GM18867 (cell line): ENCODE measurements at regions not wholly inside any gene's neighbourhood (a gene's known extent, or its start where the extent isn't known, plus 50 kb on each side); places are given as distances from the start of the nearest gene placed in this dataset.
"Not testable (repeated sequence)": the region's sequence is repeated elsewhere in the genome, so short reads cannot be mapped to it uniquely, and the experiment has no call there.

ENCODE experiments used
- ATAC-seq: cut with Tn5 transposase; IDR thresholded peaks from one replicate; pipeline ENCODE4 v1.9.1; 2021; ENCODE audit warnings: mild to moderate bottlenecking, moderate library complexity; ENCODE audit not compliant: unreplicated experiment

DNA sequence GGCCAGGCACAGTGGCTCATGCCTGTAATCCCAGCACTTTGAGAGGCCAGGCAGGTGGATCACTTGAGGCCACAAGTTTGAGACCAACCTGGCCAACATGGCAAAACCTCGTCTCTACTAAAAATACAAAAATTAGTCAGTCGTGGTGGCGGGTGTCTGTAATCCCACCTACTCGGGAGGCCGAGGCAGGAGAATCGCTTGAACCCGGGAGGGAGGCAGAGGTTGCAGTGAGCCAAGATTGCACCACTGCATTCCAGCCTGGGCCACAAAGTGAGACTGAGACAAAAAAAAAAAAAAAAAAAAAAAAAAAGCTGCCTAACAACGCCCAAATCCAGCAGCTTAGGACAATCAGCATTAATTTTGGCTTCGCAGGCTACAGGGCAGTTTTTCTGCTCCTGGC lies 167.1 kb downstream of the GOSR1 start:
- ATAC-seq: not testable (repeated sequence)

DNA sequence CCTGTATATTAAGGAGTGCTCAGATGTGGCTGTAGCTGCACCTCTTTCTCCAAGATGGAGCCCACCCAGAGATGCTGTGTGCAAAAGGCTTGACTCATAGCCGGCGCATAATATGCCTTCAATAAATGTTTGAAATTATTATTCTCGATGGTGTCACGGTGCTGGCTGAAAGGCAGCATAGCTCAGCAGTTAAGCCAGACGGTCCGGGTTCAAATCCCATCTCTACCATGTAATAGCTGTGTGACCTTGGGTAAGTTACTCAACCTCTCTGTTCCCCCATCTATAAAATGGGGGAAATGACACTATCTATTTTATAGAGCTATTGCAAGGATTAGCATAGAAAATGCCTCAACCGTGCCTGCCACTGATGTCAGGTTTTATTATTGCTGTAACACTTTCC lies 164.2 kb downstream of the GOSR1 start:
- ATAC-seq: not testable (repeated sequence)

DNA sequence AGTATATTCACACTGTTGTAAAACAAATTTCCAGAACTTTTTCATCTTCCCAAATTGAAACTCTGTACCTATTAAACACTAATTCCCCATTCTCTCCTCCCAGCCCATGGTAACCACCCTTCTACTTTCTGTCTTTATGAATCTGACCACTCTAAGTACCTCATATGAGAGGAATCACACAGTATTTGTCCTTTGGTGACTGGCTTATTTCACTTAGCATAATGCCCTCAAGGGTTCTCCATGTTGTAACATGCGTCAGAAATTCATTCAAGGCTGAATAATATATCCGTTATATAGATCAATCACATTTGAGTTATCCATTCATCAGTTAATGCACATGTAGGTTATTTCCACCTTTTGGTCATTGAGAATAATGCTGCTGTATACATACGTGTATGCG lies 162.2 kb downstream of the GOSR1 start:
- not testable (repeated sequence) for ATAC-seq

DNA sequence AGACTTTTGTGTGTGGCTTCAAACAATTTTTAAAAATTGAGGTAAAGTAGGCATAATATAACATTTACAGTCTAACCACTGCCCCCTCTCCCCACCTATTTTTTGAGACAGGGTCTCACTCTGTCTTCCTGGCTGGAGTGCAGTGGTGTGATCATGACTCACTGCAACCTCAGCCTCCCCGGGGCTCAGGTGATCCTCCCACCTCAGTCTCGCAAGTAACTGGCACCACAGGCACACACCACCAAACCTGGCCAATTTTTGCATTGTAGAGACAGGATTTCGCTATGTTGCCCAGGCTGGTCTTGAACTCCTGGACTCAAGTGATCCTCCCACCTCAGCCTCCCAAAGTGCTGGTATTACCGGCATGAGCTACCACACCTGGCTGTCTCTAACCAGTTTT lies 161.8 kb downstream of the GOSR1 start:
- ATAC-seq: not testable (repeated sequence)

DNA sequence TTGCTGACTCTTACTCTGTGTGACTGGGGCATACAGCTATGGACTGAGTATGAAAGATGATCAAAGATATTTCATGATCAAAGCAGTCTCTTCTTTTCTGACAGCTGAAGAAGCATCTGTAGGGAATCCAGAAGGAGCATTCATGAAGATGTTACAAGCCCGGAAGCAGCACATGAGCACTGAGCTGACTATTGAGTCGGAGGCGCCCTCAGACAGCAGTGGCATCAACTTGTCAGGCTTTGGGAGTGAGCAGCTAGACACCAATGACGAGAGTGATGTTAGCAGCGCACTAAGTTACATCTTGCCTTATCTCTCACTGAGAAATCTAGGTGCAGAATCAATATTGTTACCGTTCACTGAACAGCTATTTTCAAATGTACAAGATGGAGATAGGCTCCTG lies 154.4 kb downstream of the GOSR1 start:
- not testable (repeated sequence) for ATAC-seq

DNA sequence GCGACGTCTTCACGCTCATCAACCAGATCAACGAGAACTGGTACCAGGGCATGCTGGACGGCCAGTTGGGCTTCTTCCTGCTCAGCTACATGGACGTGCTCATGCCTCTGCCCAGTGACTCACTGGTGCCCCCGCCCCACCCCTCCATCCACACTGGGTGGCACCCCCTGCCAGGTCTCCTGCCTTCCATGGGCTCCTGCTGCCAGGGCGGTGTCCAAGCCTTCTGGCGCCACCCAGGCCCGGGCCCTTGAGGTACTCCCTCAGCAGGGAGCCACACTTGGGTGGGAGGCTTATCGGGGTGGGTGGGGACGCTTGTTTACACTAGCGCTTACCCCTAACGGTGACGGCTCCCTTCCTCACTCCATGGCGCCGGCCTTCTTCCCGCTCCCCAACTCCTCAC lies 148.2 kb downstream of the GOSR1 start:
- not testable (repeated sequence) for ATAC-seq

DNA sequence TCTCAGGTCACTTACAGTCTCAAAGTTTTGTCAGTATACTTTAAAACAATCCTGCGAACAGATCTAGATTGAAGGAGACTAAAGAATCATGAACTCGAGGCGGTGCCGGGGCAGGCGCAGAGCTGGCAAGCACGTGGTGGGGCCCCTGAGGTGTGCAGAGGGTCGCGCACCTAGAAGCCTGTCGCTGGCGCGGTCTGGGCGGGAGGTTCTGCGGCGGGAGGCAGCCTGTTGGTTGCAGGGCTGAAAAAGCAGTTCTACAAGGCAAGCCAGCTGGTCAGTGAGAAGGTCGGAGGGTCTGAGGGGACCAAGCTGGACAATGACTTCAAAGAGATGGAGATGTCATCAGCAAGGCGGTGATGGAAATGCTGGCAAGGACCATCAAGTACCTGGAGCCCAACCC lies 147.0 kb downstream of the GOSR1 start:
- ATAC-seq: not testable (repeated sequence)

DNA sequence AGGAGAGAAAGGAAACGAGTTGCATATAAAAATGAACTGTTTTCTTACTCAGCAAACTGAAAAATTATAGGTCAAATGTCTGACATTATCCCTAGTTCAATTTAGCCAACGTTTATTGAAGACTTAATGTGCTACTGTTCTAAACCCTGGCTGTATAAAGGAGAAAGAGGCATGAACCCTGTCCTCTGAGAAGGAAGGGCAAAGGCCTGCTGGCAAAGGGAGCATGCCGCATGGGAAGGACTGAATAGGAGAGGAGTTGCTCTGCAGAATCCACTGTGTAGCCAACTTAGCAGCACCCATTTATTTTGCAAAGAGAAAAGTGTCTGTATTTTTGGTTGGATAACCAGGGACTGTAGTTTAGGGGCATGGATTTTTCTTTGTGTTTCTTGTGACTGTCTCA lies 132.5 kb downstream of the GOSR1 start:
- not testable (repeated sequence) for ATAC-seq

DNA sequence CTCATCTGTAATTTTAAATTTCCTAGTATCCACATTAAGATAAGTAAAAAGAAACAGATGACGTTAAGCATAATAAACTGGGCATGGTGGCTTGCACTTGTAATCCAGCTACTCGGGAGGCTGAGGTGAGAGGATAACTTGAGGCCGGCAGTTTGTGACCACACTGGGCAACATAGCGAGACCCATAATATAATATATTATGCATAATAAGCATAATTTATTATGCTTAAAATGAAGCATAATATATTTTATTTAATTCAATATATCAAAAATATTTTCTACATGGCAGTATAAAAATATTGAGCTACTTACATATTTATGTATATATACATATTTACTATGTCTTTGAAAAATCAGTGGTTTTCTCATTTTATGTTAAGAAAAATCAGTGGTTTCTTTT lies 128.3 kb downstream of the GOSR1 start:
- no peak for ATAC-seq

DNA sequence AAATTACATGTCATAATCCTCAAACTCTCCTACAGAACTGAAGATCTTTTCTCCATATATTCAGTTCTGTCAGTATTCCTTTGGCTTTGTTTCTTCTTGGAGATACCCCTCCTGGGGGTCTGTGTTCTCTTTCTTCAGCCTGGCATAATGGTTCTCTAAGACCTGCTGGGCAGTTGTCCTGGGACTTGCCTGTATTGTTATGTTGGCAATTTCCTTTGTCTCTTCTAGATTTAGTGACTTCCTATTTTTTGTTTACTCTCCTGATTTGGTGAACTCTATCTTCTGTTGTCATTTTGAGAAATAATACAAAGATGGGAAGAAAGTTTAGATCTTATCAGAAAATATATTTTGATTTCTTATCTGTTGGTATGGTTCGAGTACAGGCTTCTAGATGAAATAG lies 127.8 kb downstream of the GOSR1 start:
- no peak for ATAC-seq

DNA sequence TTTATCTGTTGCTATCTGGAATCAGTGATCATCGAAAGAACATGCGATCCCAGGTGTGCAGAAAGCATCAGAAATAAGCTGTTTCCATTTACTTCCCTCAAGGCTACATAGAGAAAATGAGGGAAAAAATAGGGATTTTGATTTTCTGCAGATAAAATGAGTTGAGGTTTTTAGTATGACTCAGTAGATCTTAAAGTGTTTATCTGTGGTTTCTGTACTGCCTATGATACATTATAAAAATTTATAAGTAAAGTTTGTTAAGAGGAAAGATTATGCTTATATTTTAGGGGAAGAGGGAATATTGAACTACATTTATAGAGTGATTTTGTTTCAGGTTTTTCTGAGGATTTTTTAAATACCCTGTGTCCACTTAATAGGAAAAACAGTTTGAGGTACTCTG lies 125.2 kb downstream of the GOSR1 start:
- ATAC-seq: not testable (repeated sequence)

DNA sequence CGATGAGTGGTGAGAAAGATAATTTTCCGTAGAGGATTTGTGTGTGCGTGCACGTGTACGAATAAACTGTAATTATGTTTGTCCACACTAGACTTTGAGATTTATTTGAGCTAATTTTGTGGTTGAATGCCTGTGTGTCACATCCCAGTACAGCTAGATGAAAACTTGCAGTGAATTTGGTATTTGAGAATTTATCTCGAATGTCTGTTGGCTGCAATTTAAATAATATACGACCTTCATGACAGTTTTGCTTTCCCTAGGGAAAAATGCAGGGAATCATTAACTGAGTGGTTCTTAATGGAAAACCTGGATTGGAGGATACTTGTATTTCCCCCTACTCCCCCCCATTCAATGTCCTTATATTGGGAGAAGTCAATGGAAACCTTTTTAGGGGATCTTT lies 124.8 kb downstream of the GOSR1 start:
- ATAC-seq: not testable (repeated sequence)

DNA sequence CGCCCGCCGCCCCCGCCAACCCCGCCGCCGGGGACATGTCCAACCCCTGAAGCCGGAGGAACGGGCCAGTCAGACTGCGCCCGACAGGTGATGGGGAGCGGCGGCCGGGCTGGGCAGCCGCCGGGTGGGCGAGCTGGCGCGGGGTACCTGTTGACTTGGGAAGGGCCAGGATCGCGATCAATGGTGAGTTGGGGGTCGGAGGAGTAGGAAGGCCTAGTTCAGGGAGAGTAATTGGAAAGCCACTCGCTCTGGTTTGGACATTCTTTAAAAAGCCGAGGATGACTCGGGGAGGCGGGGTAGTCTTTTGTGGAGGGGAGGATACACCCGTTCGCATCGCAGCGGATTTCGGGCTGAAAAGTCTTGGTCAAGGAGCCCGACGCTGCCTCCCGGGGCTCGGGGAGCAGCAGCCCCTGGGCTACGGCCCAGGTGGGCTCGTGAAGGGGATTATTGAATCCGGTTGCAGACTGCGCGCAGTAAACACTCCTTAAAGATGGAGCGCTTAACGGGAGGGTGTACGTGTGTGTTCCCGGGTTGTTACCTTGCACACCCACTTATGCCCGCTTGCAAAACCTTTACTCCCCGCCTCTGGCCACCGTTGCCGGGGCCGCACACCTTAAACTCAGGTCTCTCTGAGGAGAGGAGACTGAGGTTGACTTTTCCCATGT lies 123.8 kb downstream of the GOSR1 start:
- peak; percentile 16 for ATAC-seq

DNA sequence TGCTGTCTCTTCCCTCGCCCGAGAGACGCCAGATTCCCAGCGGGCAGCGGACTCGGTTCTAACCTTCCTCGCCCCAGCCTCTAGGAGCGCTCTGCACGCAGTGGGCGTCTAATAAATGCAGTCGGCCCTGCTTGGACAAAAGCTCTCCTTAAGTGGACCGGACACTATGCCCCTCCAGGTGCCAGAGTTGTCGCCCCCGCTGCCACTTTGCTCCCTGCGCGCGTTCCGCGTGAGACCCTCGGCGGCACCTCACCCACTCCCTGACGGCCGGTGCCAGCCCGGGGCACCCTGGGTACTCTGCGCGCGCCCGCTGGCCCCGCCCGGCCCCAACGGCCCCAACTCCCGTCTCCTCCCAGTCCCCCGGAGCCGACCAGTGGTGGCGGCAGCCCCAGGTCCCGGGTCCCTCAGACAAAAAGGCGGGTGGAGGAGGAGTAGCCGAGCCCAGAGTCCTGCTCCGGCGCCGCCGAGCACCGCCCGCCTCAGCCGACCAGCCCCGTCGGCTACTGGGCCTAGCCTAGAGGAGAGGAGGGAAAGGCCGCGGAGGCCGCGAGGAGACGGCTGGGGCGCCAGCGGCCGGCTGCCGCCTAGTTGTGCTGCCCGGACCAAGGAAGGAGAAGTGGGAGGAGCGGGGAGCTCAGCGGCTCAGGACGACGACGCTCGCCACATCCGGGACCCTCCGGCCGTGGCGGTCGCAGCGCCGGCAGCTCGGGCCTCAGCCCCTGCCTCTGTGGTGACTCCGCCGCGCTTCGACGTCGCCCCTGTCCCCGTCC lies 123.0 kb downstream of the GOSR1 start:
- ATAC-seq: peak; percentile 87

DNA sequence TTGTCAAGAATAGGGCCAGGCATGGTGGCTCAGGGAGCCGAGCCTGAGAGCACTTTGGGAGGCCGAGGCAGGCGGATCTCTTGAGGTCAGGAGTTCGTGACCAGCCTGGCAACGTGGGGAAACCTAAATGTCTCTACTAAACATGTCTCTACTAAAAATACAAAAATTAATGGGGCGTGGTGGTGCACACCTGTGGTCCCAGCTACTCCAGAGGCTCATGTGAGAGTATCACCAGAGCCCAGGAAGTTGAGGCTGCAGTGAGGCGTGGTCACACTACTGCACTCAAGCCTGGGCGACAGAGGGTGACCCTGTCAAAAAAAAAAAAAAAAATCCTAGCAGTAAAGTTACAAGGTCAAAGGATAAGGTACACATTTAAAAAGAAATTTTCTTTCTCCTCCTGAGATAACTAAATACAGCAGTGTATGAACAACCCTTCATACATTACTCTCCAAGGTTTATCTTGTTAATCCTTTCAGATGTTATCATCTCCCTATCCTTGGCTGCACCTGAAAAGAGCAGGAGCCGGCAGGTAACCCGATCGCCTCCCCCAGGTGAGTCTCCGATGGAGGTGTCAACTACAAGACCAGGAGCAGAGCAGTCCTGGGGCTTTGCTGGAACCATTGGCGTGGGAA lies 122.3 kb downstream of the GOSR1 start:
- peak; percentile 9 for ATAC-seq

DNA sequence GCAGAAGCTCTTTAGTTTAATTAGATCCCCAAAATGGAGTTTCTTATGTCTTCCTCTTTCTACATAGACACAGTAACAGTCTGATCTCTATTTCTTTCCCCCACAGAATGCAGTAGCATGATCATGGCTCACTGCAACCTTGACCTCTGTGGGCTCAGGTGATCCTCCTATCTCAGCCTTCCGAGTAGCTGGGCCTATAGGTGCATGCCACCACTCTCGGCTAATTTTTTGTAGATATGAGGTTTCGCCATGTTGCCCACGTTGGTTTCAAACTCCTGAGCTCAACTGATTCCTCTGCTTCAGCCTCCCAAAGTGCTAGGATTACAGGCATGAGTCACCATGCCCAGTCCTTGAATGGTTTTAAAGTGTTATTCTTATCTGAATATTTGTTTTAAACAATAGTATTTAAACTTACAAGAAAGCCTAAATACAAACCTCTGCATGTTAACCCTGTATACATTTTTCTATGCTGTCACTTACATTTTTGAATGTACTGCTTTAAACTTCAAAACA lies 120.6 kb downstream of the GOSR1 start:
- ATAC-seq: no peak

DNA sequence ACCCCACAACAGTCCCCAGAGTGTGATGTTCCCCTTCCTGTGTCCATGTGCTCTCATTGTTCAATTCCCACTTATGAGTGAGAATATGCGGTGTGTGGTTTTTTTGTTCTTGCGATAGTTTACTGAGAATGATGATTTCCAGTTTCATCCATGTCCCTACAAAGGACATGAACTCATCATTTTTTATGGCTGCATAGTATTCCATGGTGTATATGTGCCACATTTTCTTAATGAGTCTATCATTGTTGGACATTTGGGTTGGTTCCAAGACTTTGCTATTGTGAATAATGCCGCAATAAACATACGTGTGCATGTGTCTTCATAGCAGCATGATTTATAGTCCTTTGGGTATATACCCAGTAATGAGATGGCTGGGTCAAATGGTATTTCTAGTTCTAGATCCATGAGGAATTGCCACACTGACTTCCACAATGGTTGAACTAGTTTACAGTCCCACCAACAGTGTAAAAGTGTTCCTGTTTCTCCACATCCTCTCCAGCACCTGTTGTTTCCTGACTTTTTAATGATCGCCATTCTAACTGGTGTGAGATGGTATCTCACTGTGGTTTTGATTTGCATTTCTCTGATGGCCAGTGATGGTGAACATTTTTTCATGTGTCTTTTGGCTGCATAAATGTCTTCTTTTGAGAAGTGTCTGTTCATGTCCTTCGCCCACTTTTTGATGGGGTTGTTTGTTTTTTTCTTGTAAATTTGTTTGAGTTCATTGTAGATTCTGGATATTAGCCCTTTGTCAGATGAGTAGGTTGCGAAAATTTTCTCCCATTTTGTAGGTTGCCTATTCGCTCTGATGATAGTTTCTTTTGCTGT lies 120.0 kb downstream of the GOSR1 start:
- ATAC-seq: not testable (repeated sequence)

DNA sequence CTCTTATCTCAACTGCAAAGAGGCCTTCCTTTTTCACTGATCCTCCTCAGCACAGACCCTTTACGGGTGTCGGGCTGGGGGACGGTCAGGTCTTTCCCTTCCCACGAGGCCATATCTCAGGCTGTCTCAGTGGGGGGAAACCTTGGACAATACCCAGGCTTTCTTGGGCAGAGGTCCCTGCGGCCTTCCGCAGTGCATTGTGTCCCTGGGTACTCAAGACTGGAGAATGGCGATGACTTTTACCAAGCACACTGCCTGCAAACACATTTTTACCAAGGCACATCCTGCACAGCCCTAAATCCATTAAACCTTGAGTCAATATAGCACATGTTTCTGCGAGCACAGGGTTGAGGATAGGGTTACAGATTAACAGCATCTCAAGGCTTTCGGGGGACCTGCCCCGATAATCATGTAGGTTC lies 117.8 kb downstream of the GOSR1 start:
- ATAC-seq: not testable (repeated sequence)

DNA sequence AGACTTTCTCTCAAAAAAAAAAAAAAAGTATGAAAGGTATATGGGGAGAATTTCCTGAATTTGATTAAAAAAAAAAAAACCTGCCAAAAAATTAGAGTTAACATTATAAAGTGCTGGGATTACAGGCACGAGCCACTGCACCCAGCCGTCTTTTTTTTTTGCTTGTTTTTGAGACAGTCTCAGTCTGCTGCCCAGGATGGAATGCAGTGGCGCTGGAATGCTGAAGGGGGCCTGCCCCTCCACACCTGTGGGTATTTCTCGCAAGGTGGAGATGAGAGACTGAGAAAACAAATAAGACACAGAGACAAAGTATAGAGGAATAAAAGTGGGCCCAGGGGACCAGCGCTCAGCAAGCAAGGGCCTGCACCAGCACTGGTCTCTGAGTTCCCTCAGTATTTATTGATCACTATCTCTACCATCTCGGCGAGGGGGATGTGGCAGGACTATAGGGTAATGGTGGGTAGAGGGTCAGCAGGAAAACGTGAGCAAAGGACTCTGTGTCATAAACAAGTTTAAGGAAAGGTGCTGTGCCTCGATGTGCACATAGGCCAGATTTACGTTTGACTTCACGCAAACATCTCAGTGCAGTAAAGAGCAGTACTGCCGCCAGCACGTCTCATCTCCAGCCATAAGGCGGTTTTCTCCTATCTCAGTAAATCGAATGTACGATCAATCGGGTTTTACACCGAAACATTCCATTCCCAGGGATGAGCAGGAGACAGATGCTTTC lies 117.2 kb downstream of the GOSR1 start:
- no peak for ATAC-seq

DNA sequence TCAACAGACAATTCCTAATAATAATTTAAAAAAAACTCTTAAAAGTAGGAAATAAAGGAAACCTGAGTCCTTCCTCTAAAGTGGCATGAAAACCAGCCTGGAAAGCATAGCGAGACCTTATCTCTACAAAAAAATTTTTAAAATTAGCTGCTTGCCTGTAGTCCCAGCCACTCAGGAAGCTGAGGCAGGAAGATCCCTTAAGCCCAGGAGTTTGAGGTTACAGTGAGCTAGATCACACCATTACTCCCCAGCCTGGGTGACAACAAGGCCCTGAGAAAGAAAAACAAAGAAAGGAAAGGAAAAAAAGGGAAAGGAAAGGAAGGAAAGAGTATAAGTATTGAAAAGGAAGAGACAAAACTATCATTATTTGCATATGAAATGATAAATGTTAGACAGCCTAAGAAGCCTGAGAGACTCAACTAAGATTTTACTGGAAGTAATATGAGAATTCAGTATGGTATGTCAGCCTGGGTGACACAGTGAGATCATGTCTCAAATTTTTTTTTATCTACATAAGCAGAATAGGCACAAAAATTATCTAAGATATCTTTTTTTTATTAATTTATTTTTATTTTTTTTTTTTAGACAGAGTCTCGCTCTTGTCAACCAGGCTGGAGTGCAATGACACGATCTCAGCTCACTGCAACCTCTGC lies 113.0 kb downstream of the GOSR1 start:
- ATAC-seq: no peak
